Activated CD8-positive, alpha-beta memory T cell treated with anti-CD3 and anti-CD28 coated beads, Interleukin-2, amount 50 U/mL, for 24 hours (primary cell): ENCODE measurements at regions not wholly inside any gene's neighbourhood (a gene's known extent, or its start where the extent isn't known, plus 50 kb on each side); places are given as distances from the start of the nearest gene placed in this dataset.

Experiments used
- DNase-seq: peaks from one replicate; pipeline ENCODE4 v3.0.0-alpha.2; 2020; ENCODE audit errors: extremely low read depth

GRCh38 chr3:111012388-111013248 lies 59.0 kb upstream of the NECTIN3 start:
- no peak for DNase-seq
